ENCODE measurements at regions not wholly inside any gene's neighbourhood (a gene's known extent, or its start where the extent isn't known, plus 50 kb on each side); places are given as distances from the start of the nearest gene placed in this dataset.
"Not testable (repeated sequence)": the region's sequence is repeated elsewhere in the genome, so short reads cannot be mapped to it uniquely, and the experiment has no call there.

DNA sequence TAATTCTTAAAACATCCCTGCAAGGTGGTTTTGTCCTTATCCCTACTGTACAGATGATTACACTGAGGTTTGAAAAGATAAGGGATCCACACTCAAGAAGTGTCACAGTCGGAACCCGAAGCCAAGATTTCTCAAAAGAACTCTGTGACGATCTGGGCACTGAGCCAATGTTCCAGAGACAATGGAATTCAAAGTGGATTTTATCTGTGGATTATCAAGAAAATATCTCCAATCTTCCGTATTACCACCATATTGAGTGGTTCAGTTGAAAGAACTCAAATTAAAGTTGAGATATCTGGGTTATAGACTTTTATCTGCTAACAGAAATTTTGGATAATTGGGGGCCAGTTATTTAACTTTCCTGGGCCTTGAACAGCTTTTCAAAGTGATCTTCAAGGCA is 100.0 kb upstream of the GRAMD1B start:
- H3K27ac ChIP-seq: no peak overlapping the region
- no peak for TF ChIP-seq ZFX (IDR thresholded peaks at IDR 0.05)
- no peak for TF ChIP-seq CTCF (conservative IDR thresholded peaks at IDR 0.05)

- H3K27ac ChIP-seq: no peak overlapping the region
- TF ChIP-seq CTCF (conservative IDR thresholded peaks at IDR 0.05): no peak
- TF ChIP-seq ZFX (IDR thresholded peaks at IDR 0.05): no peak
Observed at GRCh38 chr11:123328281-123328867, 101.7 kb upstream of the GRAMD1B start.

DNA sequence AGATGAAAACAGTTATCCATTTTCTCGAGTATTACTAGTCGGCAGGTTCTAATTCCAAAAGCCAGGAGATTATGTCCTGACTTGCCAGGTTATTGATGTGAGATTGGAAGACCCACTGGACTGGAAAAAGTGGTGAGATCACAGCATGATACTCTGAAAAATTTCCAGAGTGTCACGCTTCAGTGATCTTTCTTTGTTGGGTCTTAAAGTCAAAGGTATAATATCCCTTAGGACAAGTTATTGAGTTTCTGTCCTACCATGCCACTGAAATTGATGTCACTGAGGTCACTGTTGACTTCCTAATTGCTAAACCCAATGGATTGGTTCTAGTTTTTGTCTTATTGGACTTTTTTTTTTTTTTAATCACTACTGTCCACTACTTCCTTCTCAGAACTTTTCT is 104.5 kb upstream of the GRAMD1B start:
- TF ChIP-seq CTCF (conservative IDR thresholded peaks at IDR 0.05) (no peak), ZFX (IDR thresholded peaks at IDR 0.05) (no peak)
- no peak overlapping the region for H3K27ac ChIP-seq

DNA sequence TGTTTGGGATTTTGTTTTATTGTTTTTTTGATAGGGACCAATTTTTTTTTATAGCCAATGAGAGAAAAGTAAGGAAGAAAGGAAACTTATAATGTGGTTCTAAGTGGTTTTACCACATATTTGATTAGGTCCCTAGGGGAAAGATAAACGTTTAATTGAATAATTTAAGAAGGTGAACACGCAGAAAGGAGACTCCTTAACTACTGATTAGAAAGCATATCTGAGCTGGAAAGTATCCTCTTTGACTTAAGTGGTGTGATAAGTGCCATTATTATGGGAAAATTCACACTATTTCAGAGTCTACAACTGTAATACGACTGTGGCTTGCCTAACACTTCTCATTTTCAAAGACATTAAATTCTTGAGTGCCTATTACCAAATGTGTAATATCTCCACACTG is 106.5 kb upstream of the GRAMD1B start:
- no peak for TF ChIP-seq CTCF (conservative IDR thresholded peaks at IDR 0.05)
- no peak for TF ChIP-seq ZFX (IDR thresholded peaks at IDR 0.05)
- H3K27ac ChIP-seq: no peak overlapping the region

DNA sequence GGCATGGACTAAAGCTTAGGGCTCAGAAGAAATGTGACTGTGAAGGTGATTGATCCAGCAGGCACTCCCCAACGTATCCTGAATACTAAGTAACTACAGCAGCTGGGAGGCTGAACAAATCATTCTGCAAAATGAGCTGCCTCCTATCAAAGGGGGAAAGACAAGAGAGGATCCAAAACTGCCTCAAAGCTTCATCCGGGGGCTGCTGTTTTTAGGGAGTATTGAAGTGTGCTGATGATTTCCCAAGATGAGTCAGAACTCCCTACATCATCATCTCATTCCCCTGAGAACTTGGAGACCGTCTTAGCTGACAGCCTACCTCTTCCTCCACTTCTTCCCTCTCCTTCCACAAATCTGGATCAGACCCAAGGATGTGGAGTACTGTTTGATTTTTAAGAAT is 108.4 kb upstream of the GRAMD1B start:
- TF ChIP-seq ZFX (IDR thresholded peaks at IDR 0.05): no peak
- no peak for TF ChIP-seq CTCF (conservative IDR thresholded peaks at IDR 0.05)
- H3K27ac ChIP-seq: no peak overlapping the region

DNA sequence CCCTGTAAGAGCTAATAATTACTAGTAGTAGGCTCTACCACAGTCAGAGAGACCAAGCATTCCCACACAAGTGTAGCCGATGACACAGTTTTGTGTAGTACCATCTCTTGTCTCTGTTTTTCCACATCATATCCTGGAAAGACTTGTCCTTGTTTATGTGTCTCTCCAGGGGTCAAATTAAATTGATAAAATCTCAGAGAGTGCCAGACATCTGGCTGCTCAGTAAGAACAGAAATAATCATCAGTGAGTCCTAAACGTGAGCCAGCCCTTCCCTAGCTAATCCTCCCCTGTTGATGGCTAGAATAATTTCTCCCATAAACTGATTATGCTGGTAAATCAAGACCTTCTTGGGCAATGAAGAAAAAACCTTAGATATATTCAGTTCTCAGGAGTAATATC is 111.4 kb upstream of the GRAMD1B start:
- H3K27ac ChIP-seq: no peak overlapping the region
- no peak for TF ChIP-seq ZFX (IDR thresholded peaks at IDR 0.05)
- no peak for TF ChIP-seq CTCF (conservative IDR thresholded peaks at IDR 0.05)

- not testable (repeated sequence) for H3K27ac ChIP-seq
Observed at GRCh38 chr11:123318132-123318531, 111.9 kb upstream of the GRAMD1B start.

- TF ChIP-seq CTCF (conservative IDR thresholded peaks at IDR 0.05): no peak
- TF ChIP-seq ZFX (IDR thresholded peaks at IDR 0.05): no peak
- no peak overlapping the region for H3K27ac ChIP-seq
Observed at GRCh38 chr11:123316003-123316402, 114.1 kb upstream of the GRAMD1B start.

Measured in C4-2B (cell line).